GM23338 (cell line): ENCODE measurements at regions not wholly inside any gene's neighbourhood (a gene's known extent, or its start where the extent isn't known, plus 50 kb on each side); places are given as distances from the start of the nearest gene placed in this dataset.

ENCODE experiments used
- CREB1 ChIP-seq: fragments of 250-450 bp; sonication (Bioruptor Pico); IDR thresholded peaks from 2 replicates; pipeline ENCODE4 v1.5.0; 2020; ENCODE audit warnings: low read depth, mild to moderate bottlenecking, moderate library complexity
- CTCF ChIP-seq, 2 experiments: fragments of 200-600 bp in 1 of 2; sonication (generic) in 1 of 2; conservative IDR thresholded peaks; 2 replicates each; pipeline versions ENCODE4 v1.5.1 to v1.6.1; 2016 to 2017; ENCODE audit warnings: antibody characterized with exemption in 2 of 2, low read depth in 2 of 2, mild to moderate bottlenecking in 2 of 2, moderate library complexity in 1 of 2
- ETS1 ChIP-seq: IDR thresholded peaks from 2 replicates; pipeline ENCODE4 v1.6.1; 2016; ENCODE audit warnings: antibody characterized with exemption
- EZH2 ChIP-seq: fragments of 200-600 bp; sonication (generic); IDR thresholded peaks from one replicate; pipeline ENCODE4 v1.8.0; 2017; ENCODE audit warnings: antibody characterized with exemption, mild to moderate bottlenecking, low read depth; ENCODE audit not compliant: unreplicated experiment
- EZH2phosphoT487 ChIP-seq: fragments of 200-600 bp; sonication (generic); IDR thresholded peaks from one replicate; pipeline ENCODE4 v1.8.1; 2018; ENCODE audit warnings: antibody characterized with exemption; ENCODE audit not compliant: unreplicated experiment
- JUNB ChIP-seq: IDR thresholded peaks from one replicate; pipeline ENCODE4 v1.6.1; 2016; ENCODE audit warnings: antibody characterized with exemption; ENCODE audit not compliant: unreplicated experiment
- POLR2AphosphoS5 ChIP-seq: IDR thresholded peaks from 2 replicates; pipeline ENCODE4 v1.6.1; 2016; ENCODE audit warnings: antibody characterized with exemption, low read depth
- REST ChIP-seq: IDR thresholded peaks from one replicate; pipeline ENCODE4 v1.6.1; 2018; ENCODE audit warnings: antibody characterized with exemption; ENCODE audit not compliant: unreplicated experiment
- ZNF462 ChIP-seq: fragments of 250-450 bp; sonication (Bioruptor Pico); IDR thresholded peaks from 2 replicates; pipeline ENCODE4 v1.5.0; 2020; ENCODE audit warnings: mild to moderate bottlenecking, moderate library complexity

GRCh38 chr1:79295967-79296366, 289.4 kb upstream of the ADGRL4 start:
- TF ChIP-seq CTCF (conservative IDR thresholded peaks at IDR 0.05; ENCODE audit: low read depth in 2 of 2) = no peak
- TF ChIP-seq CREB1 (CRISPR knock-in tag) = no peak
- TF ChIP-seq ETS1 = no peak
- no peak for TF ChIP-seq REST
- no peak for TF ChIP-seq POLR2AphosphoS5
- TF ChIP-seq JUNB = no peak
- no peak for TF ChIP-seq EZH2phosphoT487
- no peak for TF ChIP-seq EZH2
- no peak for TF ChIP-seq ZNF462
